ENCODE measurements at regions not wholly inside any gene's neighbourhood (a gene's known extent, or its start where the extent isn't known, plus 50 kb on each side); places are given as distances from the start of the nearest gene placed in this dataset.

- TF ChIP-seq CTCF (conservative IDR thresholded peaks at IDR 0.05; ENCODE audit: low read depth, low read length), result no peak
- no peak for TF ChIP-seq EZH2 (IDR thresholded peaks at IDR 0.05; ENCODE audit: borderline replicate concordance, low read depth, low read length, poor library complexity, severe bottlenecking)
These were observed 75.8 kb upstream of the FNDC3B start for GRCh38 chr3:171963546-171963945.

Measured in A673 (cell line).